ENCODE measurements at regions not wholly inside any gene's neighbourhood (a gene's known extent, or its start where the extent isn't known, plus 50 kb on each side); places are given as distances from the start of the nearest gene placed in this dataset.

GRCh38 chr18:34978533-34978893 lies 62.7 kb upstream of the MAPRE2 start:
- DNase-seq (ENCODE audit: low read depth in 2 of 2) = no peak

GRCh38 chr18:34978953-34979608 lies 62.1 kb upstream of the MAPRE2 start:
- peak; percentile 52 to 70 for DNase-seq (ENCODE audit: low read depth in 2 of 2)

- DNase-seq (ENCODE audit: low read depth in 2 of 2) = no peak
Measured at GRCh38 chr18:34981487-34981886, 59.7 kb upstream of the MAPRE2 start.

GRCh38 chr18:34985963-34986362 lies 55.2 kb upstream of the MAPRE2 start:
- no peak for DNase-seq (ENCODE audit: low read depth in 2 of 2)

- no peak for DNase-seq (ENCODE audit: low read depth in 2 of 2)
Measured at GRCh38 chr18:34990597-34990996, 50.6 kb upstream of the MAPRE2 start.

GRCh38 chr18:34991152-34991551 lies 50.1 kb upstream of the MAPRE2 start:
- no peak for DNase-seq (ENCODE audit: low read depth in 2 of 2)

Data from stimulated activated CD8-positive, alpha-beta memory T cell treated with anti-CD3 and anti-CD28 coated beads, Interleukin-15, amount 100 ng/mL, for 4 hours (primary cell).